Spleen (tissue), 11 donors: ENCODE measurements at regions not wholly inside any gene's neighbourhood (a gene's known extent, or its start where the extent isn't known, plus 50 kb on each side); places are given as distances from the start of the nearest gene placed in this dataset.

Source experiments
- DNase-seq: peaks from one replicate; pipeline ENCODE4 v3.0.0-alpha.2; 2020
- H3K27ac ChIP-seq, 8 donors: fragments of 200-600 bp; sonication (generic) in 7 of 8; 1 replicate in 4 of 8; 2 replicates in 4 of 8; pipeline versions ENCODE4 v1.5.0 to v1.8.0; 2016 to 2021; ENCODE audit warnings: inconsistent platforms in 4 of 8, mild to moderate bottlenecking in 4 of 8, moderate library complexity in 1 of 8
- H3K27me3 ChIP-seq, 7 donors: fragments of 200-600 bp; sonication (generic) in 6 of 7; replicated peaks in 1 of 7; 1 replicate in 4 of 7; 2 replicates in 3 of 7; pipeline versions ENCODE4 v1.5.0 to v1.8.0; 2016 to 2021; ENCODE audit warnings: inconsistent platforms in 3 of 7, mild to moderate bottlenecking in 1 of 7
- H3K36me3 ChIP-seq, 6 donors: fragments of 200-600 bp; sonication (generic) in 5 of 6; 1 replicate in 4 of 6; 2 replicates in 2 of 6; pipeline versions ENCODE4 v1.5.0 to v1.8.0; 2016 to 2021; ENCODE audit warnings: inconsistent platforms in 2 of 6
- H3K4me1 ChIP-seq, 6 donors: fragments of 200-600 bp; sonication (generic) in 5 of 6; 1 replicate in 3 of 6; 2 replicates in 3 of 6; pipeline versions ENCODE4 v1.5.0 to v1.8.0; 2016 to 2021; ENCODE audit warnings: inconsistent platforms in 3 of 6
- H3K4me3 ChIP-seq, 8 donors: fragments of 200-600 bp; sonication (generic) in 7 of 8; 1 replicate in 4 of 8; 2 replicates in 4 of 8; pipeline versions ENCODE4 v1.5.0 to v1.8.0; 2016 to 2021; ENCODE audit warnings: inconsistent platforms in 4 of 8, mild to moderate bottlenecking in 4 of 8, moderate library complexity in 2 of 8
- H3K9me3 ChIP-seq, 8 donors: fragments of 200-600 bp; sonication (generic) in 7 of 8; 1 replicate in 4 of 8; 2 replicates in 4 of 8; pipeline versions ENCODE4 v1.5.0 to v1.8.0; 2016 to 2021; ENCODE audit warnings: inconsistent platforms in 4 of 8
- CTCF ChIP-seq, 11 experiments: fragments of 200-600 bp in 7 of 11; fragments of 450-650 bp in 4 of 11; sonication (generic) in 4 of 11; IDR thresholded peaks in 8 of 11; conservative IDR thresholded peaks in 3 of 11; 1 replicate in 7 of 11; 2 replicates in 4 of 11; pipeline versions ENCODE4 v1.4.0 to v1.8.0; 2016 to 2021; ENCODE audit warnings: antibody characterized with exemption in 11 of 11, inconsistent platforms in 4 of 11, mild to moderate bottlenecking in 1 of 11
- POLR2A ChIP-seq, 3 donors: fragments of 450-650 bp; IDR thresholded peaks; one replicate each; pipeline ENCODE4 v1.5.1; 2017; ENCODE audit warnings: antibody characterized with exemption in 3 of 3, mild to moderate bottlenecking in 1 of 3
- POLR2AphosphoS5 ChIP-seq, 3 donors: sonication (generic); formaldehyde crosslinking; IDR thresholded peaks; one replicate each; pipeline ENCODE4 v1.5.1; 2017; ENCODE audit warnings: antibody characterized with exemption in 3 of 3
- WGBS, 5 donors: extraction: QIAGEN DNeasy Blood & Tissue Kit in 3 of 5; methylation state at CpG; one replicate each; pipeline versions ENCODE4 v1.1.5 to v1.1.7; 2013 to 2018; 5-methylcytosine and 5-hydroxymethylcytosine counted together
- intact Hi-C: fragments of 100-400 bp; cut with DNase I; formaldehyde crosslinking; loops from one replicate; pipeline ENCODE4 v1.15.0; 2023; ENCODE audit warnings: low total_unique reads
- donor health status: healthy with polysubstance abuse.
- donor health status: DM: no; HTN: no; CAD: no; lungs with moderate emphysema.
- donor health status: DM: no; HTN: no; CAD: no.
- donor health status: Bipolar disorder and iron deficiency.
- donor health status: healthy.
- donor health status: DM: no; HTN: no; CAD: no.
- donor health status: DM: yes; HTN: yes; CAD: no.

GRCh38 chr11:109140426-109140825 lies 281.6 kb upstream of the C11orf87 start:
- H3K27me3 ChIP-seq, result no peaks in the 10 kb centered on the region
- no peaks in the 10 kb centered on the region for H3K9me3 ChIP-seq
- intact Hi-C loops, result no loop called here
- TF ChIP-seq POLR2A (IDR thresholded peaks at IDR 0.05) (no peak), CTCF (IDR thresholded peaks at IDR 0.05 in 8 of 11, conservative IDR thresholded peaks at IDR 0.05 in 3 of 11) (no peak), POLR2AphosphoS5 (IDR thresholded peaks at IDR 0.05) (no peak)
- H3K27ac ChIP-seq, result no peak overlapping the region
- no peaks in the 10 kb centered on the region for H3K36me3 ChIP-seq
- no peak for DNase-seq
- no peak overlapping the region for H3K4me3 ChIP-seq
- no peaks in the 10 kb centered on the region for H3K4me1 ChIP-seq

GRCh38 chr11:109140857-109141515 lies 281.0 kb upstream of the C11orf87 start:
- Histone ChIP-seq H3K4me3 (no peak overlapping the region), H3K9me3 (no peaks in the 10 kb centered on the region), H3K27ac (no peak overlapping the region), H3K4me1 (no peaks in the 10 kb centered on the region), H3K27me3 (no peaks in the 10 kb centered on the region), H3K36me3 (no peaks in the 10 kb centered on the region)
- TF ChIP-seq POLR2AphosphoS5 (IDR thresholded peaks at IDR 0.05) (no peak), CTCF (IDR thresholded peaks at IDR 0.05 in 8 of 11, conservative IDR thresholded peaks at IDR 0.05 in 3 of 11) (no peak), POLR2A (IDR thresholded peaks at IDR 0.05) (no peak)
- DNase-seq, result no peak
- intact Hi-C loops, result no loop called here
- WGBS, 5 donors, result 76 to 96% (median 87%) methylated on average over 3 of the region's 3 CpGs

GRCh38 chr11:109145287-109145686 lies 276.7 kb upstream of the C11orf87 start:
- H3K9me3 ChIP-seq, result no peaks in the 10 kb centered on the region
- no peaks in the 10 kb centered on the region for H3K36me3 ChIP-seq
- H3K27ac ChIP-seq, result no peak overlapping the region
- TF ChIP-seq POLR2A (IDR thresholded peaks at IDR 0.05) (no peak), CTCF (IDR thresholded peaks at IDR 0.05 in 8 of 11, conservative IDR thresholded peaks at IDR 0.05 in 3 of 11) (no peak), POLR2AphosphoS5 (IDR thresholded peaks at IDR 0.05) (no peak)
- DNase-seq, result no peak
- H3K27me3 ChIP-seq, result peaks cover 0 to 3% (median 0%) of the 10 kb centered on the region in 7 donors
- H3K4me3 ChIP-seq, result no peak overlapping the region
- 89 to 93% (median 93%) methylated on average over 14 of the region's 14 CpGs for WGBS, 5 donors
- no peaks in the 10 kb centered on the region for H3K4me1 ChIP-seq
- intact Hi-C loops, result no loop called here

- intact Hi-C loops, result no loop called here
- no peaks in the 10 kb centered on the region for H3K9me3 ChIP-seq
- no peak for DNase-seq
- H3K4me1 ChIP-seq, result no peaks in the 10 kb centered on the region
- TF ChIP-seq CTCF (IDR thresholded peaks at IDR 0.05 in 8 of 11, conservative IDR thresholded peaks at IDR 0.05 in 3 of 11) (no peak), POLR2AphosphoS5 (IDR thresholded peaks at IDR 0.05) (no peak), POLR2A (IDR thresholded peaks at IDR 0.05) (no peak)
- H3K4me3 ChIP-seq, result no peak overlapping the region
- peaks cover 0 to 3% (median 0%) of the 10 kb centered on the region in 7 donors for H3K27me3 ChIP-seq
- no peak overlapping the region for H3K27ac ChIP-seq
- H3K36me3 ChIP-seq, result no peaks in the 10 kb centered on the region
Measured at GRCh38 chr11:109147726-109148125, 274.3 kb upstream of the C11orf87 start.
